Uterus (tissue), 2 donors: ENCODE measurements at regions not wholly inside any gene's neighbourhood (a gene's known extent, or its start where the extent isn't known, plus 50 kb on each side); places are given as distances from the start of the nearest gene placed in this dataset.

Experiments
- CTCF ChIP-seq, 4 experiments: fragments of 200-600 bp in 2 of 4; fragments of 450-650 bp in 2 of 4; sonication (generic) in 2 of 4; IDR thresholded peaks; one replicate each; pipeline ENCODE4 v1.5.1; 2016 to 2019; ENCODE audit warnings: antibody characterized with exemption in 4 of 4, mild to moderate bottlenecking in 2 of 4, moderate library complexity in 1 of 4
- POLR2A ChIP-seq, 2 donors: fragments of 450-650 bp; IDR thresholded peaks; one replicate each; pipeline ENCODE4 v1.6.1; 2016; ENCODE audit warnings: antibody characterized with exemption in 2 of 2, mild to moderate bottlenecking in 1 of 2, moderate library complexity in 1 of 2

DNA sequence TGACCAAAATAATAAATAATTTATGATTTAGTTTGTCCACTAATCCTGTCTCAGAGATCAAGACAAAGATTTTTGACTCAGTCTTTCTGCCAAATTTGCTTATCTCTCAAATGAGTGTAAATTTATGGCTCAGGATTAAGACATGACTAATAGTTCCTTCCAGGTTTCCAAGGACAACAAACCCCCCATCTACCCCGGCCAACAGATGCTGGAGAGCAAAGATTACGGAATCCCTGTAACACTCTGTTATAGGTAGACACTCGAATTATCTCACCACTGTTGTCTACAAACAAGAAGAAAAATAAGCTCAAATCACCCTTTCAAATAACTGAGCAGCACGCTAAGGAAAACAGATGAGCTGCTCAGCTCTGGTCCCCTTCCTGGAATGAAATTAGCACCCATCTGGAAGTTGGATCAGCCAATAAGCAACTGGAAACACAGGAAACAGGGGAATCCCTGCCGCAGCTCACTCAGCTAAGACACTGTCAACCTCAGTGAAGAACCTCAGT is 56.8 kb upstream of the SVIL start:
- TF ChIP-seq CTCF (IDR thresholded peaks at IDR 0.05) (no peak), POLR2A (IDR thresholded peaks at IDR 0.05) (no peak)
